HG02840 (cell line): ENCODE measurements at regions not wholly inside any gene's neighbourhood (a gene's known extent, or its start where the extent isn't known, plus 50 kb on each side); places are given as distances from the start of the nearest gene placed in this dataset.

ENCODE experiments used
- ATAC-seq: cut with Tn5 transposase; IDR thresholded peaks from one replicate; pipeline ENCODE4 v1.9.1; 2021; ENCODE audit warnings: mild to moderate bottlenecking, moderate library complexity, moderate number of reproducible peaks; ENCODE audit not compliant: unreplicated experiment, low FRiP score

- ATAC-seq = no peak
These were observed 1473.3 kb downstream of the TBC1D22A start for GRCh38 chr22:48235744-48236143.

- no peak for ATAC-seq
These were observed 1471.6 kb downstream of the TBC1D22A start for GRCh38 chr22:48234011-48234410.

GRCh38 chr22:48233586-48233985 lies 1471.1 kb downstream of the TBC1D22A start:
- no peak for ATAC-seq

GRCh38 chr22:48228468-48228867 lies 1466.0 kb downstream of the TBC1D22A start:
- ATAC-seq = no peak

GRCh38 chr22:48227341-48228018 lies 1465.0 kb downstream of the TBC1D22A start:
- no peak for ATAC-seq

GRCh38 chr22:48226026-48227013 lies 1463.9 kb downstream of the TBC1D22A start:
- ATAC-seq = no peak

GRCh38 chr22:48224332-48224731 lies 1461.9 kb downstream of the TBC1D22A start:
- no peak for ATAC-seq

GRCh38 chr22:48223488-48224190 lies 1461.2 kb downstream of the TBC1D22A start:
- no peak for ATAC-seq

GRCh38 chr22:48222742-48223487 lies 1460.5 kb downstream of the TBC1D22A start:
- no peak for ATAC-seq

- no peak for ATAC-seq
These were observed 1456.5 kb downstream of the TBC1D22A start for GRCh38 chr22:48218889-48219420.

GRCh38 chr22:48217596-48217995 lies 1455.1 kb downstream of the TBC1D22A start:
- ATAC-seq = no peak

GRCh38 chr22:48212727-48213126 lies 1450.3 kb downstream of the TBC1D22A start:
- no peak for ATAC-seq

- no peak for ATAC-seq
These were observed 1448.4 kb downstream of the TBC1D22A start for GRCh38 chr22:48210812-48211211.

GRCh38 chr22:48210198-48210580 lies 1447.7 kb downstream of the TBC1D22A start:
- no peak for ATAC-seq

- no peak for ATAC-seq
These were observed 1447.2 kb downstream of the TBC1D22A start for GRCh38 chr22:48209473-48210197.

- ATAC-seq = no peak
These were observed 1446.4 kb downstream of the TBC1D22A start for GRCh38 chr22:48208894-48209293.

- ATAC-seq = no peak
These were observed 1445.6 kb downstream of the TBC1D22A start for GRCh38 chr22:48207919-48208535.

- no peak for ATAC-seq
These were observed 1443.3 kb downstream of the TBC1D22A start for GRCh38 chr22:48205790-48206189.

- ATAC-seq = no peak
These were observed 1442.7 kb downstream of the TBC1D22A start for GRCh38 chr22:48205161-48205560.
